OCI-LY1 (cell line): ENCODE measurements at regions not wholly inside any gene's neighbourhood (a gene's known extent, or its start where the extent isn't known, plus 50 kb on each side); places are given as distances from the start of the nearest gene placed in this dataset.

Source experiments
- H2AFZ ChIP-seq: fragments of 200-600 bp; sonication (generic), shearing (Covaris generic); 2 replicates; pipeline ENCODE4 v1.6.0; 2014; ENCODE audit warnings: antibody characterized with exemption, mild to moderate bottlenecking, low read length
- H3F3A ChIP-seq: fragments of 200-600 bp; sonication (generic), shearing (Covaris generic); 2 replicates; pipeline ENCODE4 v1.6.0; 2014; ENCODE audit warnings: mild to moderate bottlenecking, antibody characterized with exemption, low read length, moderate library complexity; ENCODE audit not compliant: insufficient read depth
- H3K27ac ChIP-seq: fragments of 200-600 bp; sonication (generic); 2 replicates; pipeline ENCODE4 v1.5.1; 2014; ENCODE audit warnings: low read length, mixed run types, mild to moderate bottlenecking, low read depth; ENCODE audit not compliant: poor library complexity, severe bottlenecking
- H3K27me3 ChIP-seq: fragments of 200-600 bp; sonication (generic); 2 replicates; pipeline ENCODE4 v1.6.0; 2014; ENCODE audit warnings: antibody characterized with exemption, mild to moderate bottlenecking, low read length, moderate library complexity; ENCODE audit not compliant: insufficient read depth
- H3K36me3 ChIP-seq: fragments of 200-600 bp; sonication (generic); 2 replicates; pipeline ENCODE4 v1.6.1; 2014; ENCODE audit warnings: mild to moderate bottlenecking, antibody characterized with exemption, low read length, moderate library complexity, mixed read lengths; ENCODE audit not compliant: insufficient read depth
- H3K4me1 ChIP-seq: fragments of 200-600 bp; sonication (generic); 2 replicates; pipeline ENCODE4 v1.5.1; 2014; ENCODE audit warnings: mild to moderate bottlenecking, low read length, moderate library complexity; ENCODE audit not compliant: insufficient read depth, severe bottlenecking
- H3K4me2 ChIP-seq: fragments of 200-600 bp; sonication (generic), shearing (Covaris generic); 2 replicates; pipeline ENCODE4 v1.6.1; 2014; ENCODE audit warnings: low read length
- H3K4me3 ChIP-seq: fragments of 200-600 bp; sonication (generic); 2 replicates; pipeline ENCODE4 v1.5.1; 2014; ENCODE audit warnings: low read length, low read depth, mild to moderate bottlenecking, mixed read lengths; ENCODE audit not compliant: poor library complexity, severe bottlenecking
- H3K79me2 ChIP-seq: fragments of 200-600 bp; shearing (Covaris generic); 2 replicates; pipeline ENCODE4 v1.6.1; 2016; ENCODE audit warnings: mixed run types, low read length, mixed read lengths; ENCODE audit not compliant: insufficient read depth
- H3K9ac ChIP-seq: fragments of 200-600 bp; sonication (generic), shearing (Covaris generic); 2 replicates; pipeline ENCODE4 v1.6.1; 2014; ENCODE audit warnings: mild to moderate bottlenecking, low read length, mixed read lengths
- H3K9me2 ChIP-seq: fragments of 200-600 bp; sonication (generic), shearing (Covaris generic); 2 replicates; pipeline ENCODE4 v1.6.1; 2014; ENCODE audit warnings: low read depth, mild to moderate bottlenecking, low read length, mixed read lengths
- H3K9me3 ChIP-seq: fragments of 200-600 bp; shearing (Covaris generic); 2 replicates; pipeline ENCODE4 v1.6.1; 2014; ENCODE audit warnings: low read length, mixed read lengths
- H4K20me1 ChIP-seq: fragments of 200-600 bp; sonication (generic), shearing (Covaris generic); 2 replicates; pipeline ENCODE4 v1.6.0; 2016; ENCODE audit warnings: mild to moderate bottlenecking, low read length; ENCODE audit not compliant: insufficient read depth
- CTCF ChIP-seq: fragments of 200-600 bp; sonication (generic), shearing (Covaris generic); IDR thresholded peaks from 2 replicates; pipeline ENCODE4 v1.5.1; 2017; ENCODE audit warnings: mild to moderate bottlenecking, antibody characterized with exemption, low read length, moderate library complexity, mixed read lengths
- EZH2 ChIP-seq: fragments of 200-600 bp; sonication (generic), shearing (Covaris generic); IDR thresholded peaks from 2 replicates; pipeline ENCODE4 v1.8.0; 2017; ENCODE audit warnings: borderline replicate concordance, mixed run types, mild to moderate bottlenecking, antibody characterized with exemption, low read length, moderate library complexity, mixed read lengths

- Histone ChIP-seq H3K27ac (no peak overlapping the region), H2AFZ (no peak overlapping the region), H3K4me3 (no peak overlapping the region), H3K4me2 (no peak overlapping the region), H3K9me3 (no peaks in the 10 kb centered on the region), H3K79me2 (no peaks in the 10 kb centered on the region), H3K27me3 (no peaks in the 10 kb centered on the region; the same call in 1 of the 2 replicates), H3K36me3 (no peaks in the 10 kb centered on the region), H3K4me1 (no peaks in the 10 kb centered on the region), H3K9ac (no peak overlapping the region), H3F3A (no peaks in the 10 kb centered on the region), H3K9me2 (no peaks in the 10 kb centered on the region), H4K20me1 (no peaks in the 10 kb centered on the region)
- TF ChIP-seq CTCF: no peak
- no peak for TF ChIP-seq EZH2
These were observed 284.4 kb upstream of the FOXF1 start for GRCh38 chr16:86225905-86226371.

- Histone ChIP-seq H3K9me2 (no peaks in the 10 kb centered on the region), H3K27me3 (no peaks in the 10 kb centered on the region; the same call in 1 of the 2 replicates), H3K4me1 (no peaks in the 10 kb centered on the region), H3K4me3 (no peak overlapping the region), H3K79me2 (no peaks in the 10 kb centered on the region), H3K9me3 (no peaks in the 10 kb centered on the region), H4K20me1 (no peaks in the 10 kb centered on the region), H3K36me3 (no peaks in the 10 kb centered on the region), H2AFZ (no peak overlapping the region), H3K9ac (no peak overlapping the region), H3K27ac (no peak overlapping the region), H3K4me2 (no peak overlapping the region), H3F3A (no peaks in the 10 kb centered on the region)
- no peak for TF ChIP-seq EZH2
- no peak for TF ChIP-seq CTCF
These were observed 283.3 kb upstream of the FOXF1 start for GRCh38 chr16:86227041-86227440.

GRCh38 chr16:86227801-86228200, 282.5 kb upstream of the FOXF1 start:
- Histone ChIP-seq H2AFZ (no peak overlapping the region), H3K9me3 (no peaks in the 10 kb centered on the region), H3K9me2 (no peaks in the 10 kb centered on the region), H3K79me2 (no peaks in the 10 kb centered on the region), H3K4me1 (no peaks in the 10 kb centered on the region), H3K9ac (no peak overlapping the region), H3K36me3 (no peaks in the 10 kb centered on the region), H3K27me3 (no peaks in the 10 kb centered on the region; the same call in 1 of the 2 replicates), H4K20me1 (no peaks in the 10 kb centered on the region), H3K27ac (no peak overlapping the region), H3F3A (no peaks in the 10 kb centered on the region), H3K4me2 (no peak overlapping the region), H3K4me3 (no peak overlapping the region)
- TF ChIP-seq CTCF: no peak
- no peak for TF ChIP-seq EZH2
